ENCODE measurements at regions not wholly inside any gene's neighbourhood (a gene's known extent, or its start where the extent isn't known, plus 50 kb on each side); places are given as distances from the start of the nearest gene placed in this dataset.

DNA sequence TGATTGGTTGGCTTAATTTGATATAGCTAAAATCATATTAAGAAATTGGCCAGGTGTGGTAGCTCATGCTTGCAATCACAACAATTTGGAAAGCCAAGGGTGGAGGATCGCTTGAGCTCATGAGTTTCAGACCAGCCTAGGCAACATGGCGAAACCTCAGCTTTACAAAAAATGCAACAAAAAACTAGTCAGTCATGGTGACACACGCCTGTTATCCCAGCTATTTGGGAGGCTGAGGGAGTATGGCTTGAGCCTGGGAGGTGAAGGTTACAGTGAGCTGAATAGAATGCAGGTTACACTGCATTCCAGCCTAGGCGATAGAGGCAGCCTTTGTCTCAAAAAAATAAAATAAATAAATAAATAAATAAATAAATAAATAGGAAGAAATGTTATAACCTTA, 1579.6 kb upstream of the SLC10A2 start:
- TF ChIP-seq, protein P1, sequence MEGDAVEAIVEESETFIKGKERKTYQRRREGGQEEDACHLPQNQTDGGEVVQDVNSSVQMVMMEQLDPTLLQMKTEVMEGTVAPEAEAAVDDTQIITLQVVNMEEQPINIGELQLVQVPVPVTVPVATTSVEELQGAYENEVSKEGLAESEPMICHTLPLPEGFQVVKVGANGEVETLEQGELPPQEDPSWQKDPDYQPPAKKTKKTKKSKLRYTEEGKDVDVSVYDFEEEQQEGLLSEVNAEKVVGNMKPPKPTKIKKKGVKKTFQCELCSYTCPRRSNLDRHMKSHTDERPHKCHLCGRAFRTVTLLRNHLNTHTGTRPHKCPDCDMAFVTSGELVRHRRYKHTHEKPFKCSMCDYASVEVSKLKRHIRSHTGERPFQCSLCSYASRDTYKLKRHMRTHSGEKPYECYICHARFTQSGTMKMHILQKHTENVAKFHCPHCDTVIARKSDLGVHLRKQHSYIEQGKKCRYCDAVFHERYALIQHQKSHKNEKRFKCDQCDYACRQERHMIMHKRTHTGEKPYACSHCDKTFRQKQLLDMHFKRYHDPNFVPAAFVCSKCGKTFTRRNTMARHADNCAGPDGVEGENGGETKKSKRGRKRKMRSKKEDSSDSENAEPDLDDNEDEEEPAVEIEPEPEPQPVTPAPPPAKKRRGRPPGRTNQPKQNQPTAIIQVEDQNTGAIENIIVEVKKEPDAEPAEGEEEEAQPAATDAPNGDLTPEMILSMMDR (IDR thresholded peaks at IDR 0.05), result no peak
- TF ChIP-seq POLR2A (IDR thresholded peaks at IDR 0.05) (no peak), POLR2AphosphoS5 (IDR thresholded peaks at IDR 0.05) (no peak)
